Naive thymus-derived CD4-positive, alpha-beta T cell (primary cell): ENCODE measurements at regions not wholly inside any gene's neighbourhood (a gene's known extent, or its start where the extent isn't known, plus 50 kb on each side); places are given as distances from the start of the nearest gene placed in this dataset.
A peak's percentile ranks its signal among the peaks of the same experiment; 100 is the strongest.

ENCODE experiments used
- ATAC-seq: fragments of 150-1000 bp; cut with Tn5 transposase; 2 replicates; pipeline ENCODE4 v1.10.0; 2021; ENCODE audit warnings: mild to moderate bottlenecking, moderate library complexity
- CTCF ChIA-PET: fragments of 350-600 bp; sonication (Branson Sonifier 250); formaldehyde crosslinking; loops from one replicate; lab custom pipeline; 2021; ENCODE audit warnings: antibody characterized with exemption; lab: Charles Lee
- POLR2A ChIA-PET: fragments of 350-600 bp; sonication (Branson Sonifier 250); formaldehyde crosslinking; loops from one replicate; lab custom pipeline; 2021; ENCODE audit warnings: antibody characterized with exemption, inconsistent platforms; lab: Charles Lee
- DNase-seq, 9 donors: peaks; one replicate each; pipeline versions ENCODE4 v3.0.0 to v3.0.0-alpha.2; 2020 to 2022; ENCODE audit warnings: mixed read lengths in 1 of 9
- H3K27ac ChIP-seq: one replicate; pipeline ENCODE4 v1.7.0; 2013; ENCODE audit warnings: mild to moderate bottlenecking, low read depth, low read length, moderate library complexity
- H3K27me3 ChIP-seq, 2 donors: one replicate each; pipeline ENCODE4 v1.7.0; 2013; ENCODE audit warnings: low read length in 2 of 2, mild to moderate bottlenecking in 2 of 2, moderate library complexity in 2 of 2; ENCODE audit not compliant: control insufficient read depth in 2 of 2, insufficient read depth in 2 of 2
- H3K36me3 ChIP-seq, 3 experiments: 1 replicate in 2 of 3; 2 replicates in 1 of 3; pipeline ENCODE4 v1.7.0; 2013; ENCODE audit warnings: low read length in 3 of 3, mild to moderate bottlenecking in 3 of 3, moderate library complexity in 1 of 3; ENCODE audit not compliant: insufficient read depth in 3 of 3, control insufficient read depth in 2 of 3
- H3K4me1 ChIP-seq, 2 donors: one replicate each; pipeline ENCODE4 v1.7.0; 2013; ENCODE audit warnings: low read length in 2 of 2, mild to moderate bottlenecking in 2 of 2, moderate library complexity in 1 of 2; ENCODE audit not compliant: control insufficient read depth in 2 of 2, insufficient read depth in 2 of 2
- H3K4me3 ChIP-seq: 2 replicates; pipeline ENCODE4 v1.7.0; 2013; ENCODE audit warnings: mild to moderate bottlenecking, low read length
- H3K9me3 ChIP-seq, 3 experiments: 1 replicate in 2 of 3; 2 replicates in 1 of 3; pipeline ENCODE4 v1.7.0; 2013; ENCODE audit warnings: low read length in 3 of 3; ENCODE audit not compliant: control insufficient read depth in 2 of 3
- H3K27ac Mint-ChIP-seq, 9 donors: one replicate each; pipeline ENCODE4 v1.8.0; 2020 to 2022; ENCODE audit warnings: mixed read lengths in 9 of 9, mild to moderate bottlenecking in 8 of 9, moderate library complexity in 5 of 9, inconsistent platforms in 2 of 9
- H3K27me3 Mint-ChIP-seq, 5 donors: one replicate each; pipeline ENCODE4 v1.8.0; 2021 to 2022; ENCODE audit warnings: mixed read lengths in 5 of 5, mild to moderate bottlenecking in 1 of 5
- H3K36me3 Mint-ChIP-seq, 5 donors: one replicate each; pipeline ENCODE4 v1.8.0; 2020 to 2022; ENCODE audit warnings: mixed read lengths in 5 of 5, mild to moderate bottlenecking in 3 of 5, inconsistent platforms in 1 of 5
- H3K4me1 Mint-ChIP-seq, 7 donors: one replicate each; pipeline ENCODE4 v1.8.0; 2020 to 2022; ENCODE audit warnings: mixed read lengths in 7 of 7, mild to moderate bottlenecking in 3 of 7, inconsistent platforms in 1 of 7
- H3K4me3 Mint-ChIP-seq, 10 donors: one replicate each; pipeline ENCODE4 v1.8.0; 2020 to 2022; ENCODE audit warnings: mild to moderate bottlenecking in 10 of 10, mixed read lengths in 10 of 10, moderate library complexity in 6 of 10, inconsistent platforms in 2 of 10
- H3K9me3 Mint-ChIP-seq, 11 donors: one replicate each; pipeline ENCODE4 v1.8.0; 2020 to 2022; ENCODE audit warnings: mixed read lengths in 11 of 11, mild to moderate bottlenecking in 4 of 11, inconsistent platforms in 1 of 11, moderate library complexity in 1 of 11
- intact Hi-C, 2 donors: fragments of 100-400 bp; cut with micrococcal nuclease; formaldehyde crosslinking; loops; one replicate each; pipeline ENCODE4 v1.15.1; 2023

- intact Hi-C loops: no loop called here
- Mint-ChIP-seq H3K4me1 (peaks cover 0 to 2% (median 0%) of the 10 kb centered on the region in 7 donors), H3K9me3 (no peaks in the 10 kb centered on the region), H3K27me3 (peaks cover 0 to 26% (median 18%) of the 10 kb centered on the region in 5 donors), H3K27ac (no peak overlapping the region), H3K36me3 (no peaks in the 10 kb centered on the region), H3K4me3 (no peak overlapping the region)
- Histone ChIP-seq H3K27ac (no peak overlapping the region), H3K27me3 (no peaks in the 10 kb centered on the region), H3K4me3 (no peak overlapping the region), H3K4me1 (no peaks in the 10 kb centered on the region), H3K36me3 (no peaks in the 10 kb centered on the region), H3K9me3 (no peaks in the 10 kb centered on the region)
- ChIA-PET CTCF (no interaction called here), POLR2A (no interaction called here)
- ATAC-seq: peak; percentile 8
- no peak for DNase-seq
Measured at GRCh38 chr2:196513796-196514526, 125.6 kb upstream of the CCDC150 start.

GRCh38 chr2:196514641-196515040 lies 124.9 kb upstream of the CCDC150 start:
- Histone ChIP-seq H3K9me3 (no peaks in the 10 kb centered on the region), H3K27me3 (no peaks in the 10 kb centered on the region), H3K27ac (no peak overlapping the region), H3K4me3 (no peak overlapping the region), H3K36me3 (no peaks in the 10 kb centered on the region), H3K4me1 (no peaks in the 10 kb centered on the region)
- CTCF ChIA-PET: no interaction called here
- Mint-ChIP-seq H3K4me3 (no peak overlapping the region), H3K27ac (no peak overlapping the region), H3K4me1 (peaks cover 0 to 2% (median 0%) of the 10 kb centered on the region in 7 donors), H3K9me3 (no peaks in the 10 kb centered on the region), H3K27me3 (peaks cover 0 to 26% (median 18%) of the 10 kb centered on the region in 5 donors), H3K36me3 (no peaks in the 10 kb centered on the region)
- POLR2A ChIA-PET: no interaction called here
- intact Hi-C loops: no loop called here
- DNase-seq: no peak
- ATAC-seq: no peak

GRCh38 chr2:196515051-196515450 lies 124.5 kb upstream of the CCDC150 start:
- no peak overlapping the region for H3K4me3 Mint-ChIP-seq
- H3K9me3 Mint-ChIP-seq: no peaks in the 10 kb centered on the region
- H3K27ac ChIP-seq: no peak overlapping the region
- intact Hi-C loops: no loop called here
- H3K4me1 ChIP-seq: no peaks in the 10 kb centered on the region
- no peaks in the 10 kb centered on the region for H3K36me3 ChIP-seq
- ChIA-PET CTCF (no interaction called here), POLR2A (no interaction called here)
- DNase-seq (no peak), ATAC-seq (no peak)
- no peaks in the 10 kb centered on the region for H3K36me3 Mint-ChIP-seq
- no peaks in the 10 kb centered on the region for H3K9me3 ChIP-seq
- no peaks in the 10 kb centered on the region for H3K27me3 ChIP-seq
- H3K27ac Mint-ChIP-seq: no peak overlapping the region
- H3K27me3 Mint-ChIP-seq: peaks cover 0 to 26% (median 15%) of the 10 kb centered on the region in 5 donors
- no peaks in the 10 kb centered on the region for H3K4me1 Mint-ChIP-seq
- H3K4me3 ChIP-seq: no peak overlapping the region

GRCh38 chr2:196515608-196516007 lies 123.9 kb upstream of the CCDC150 start:
- peaks cover 0 to 26% (median 15%) of the 10 kb centered on the region in 5 donors for H3K27me3 Mint-ChIP-seq
- Histone ChIP-seq H3K27me3 (no peaks in the 10 kb centered on the region), H3K9me3 (no peaks in the 10 kb centered on the region), H3K4me1 (no peaks in the 10 kb centered on the region), H3K36me3 (no peaks in the 10 kb centered on the region), H3K4me3 (no peak overlapping the region), H3K27ac (no peak overlapping the region)
- H3K9me3 Mint-ChIP-seq: peaks cover 0 to 2% (median 0%) of the 10 kb centered on the region in 11 donors
- CTCF ChIA-PET: no interaction called here
- no peaks in the 10 kb centered on the region for H3K4me1 Mint-ChIP-seq
- no peaks in the 10 kb centered on the region for H3K36me3 Mint-ChIP-seq
- H3K4me3 Mint-ChIP-seq: no peak overlapping the region
- no peak overlapping the region for H3K27ac Mint-ChIP-seq
- DNase-seq (no peak), ATAC-seq (no peak)
- POLR2A ChIA-PET: no interaction called here
- intact Hi-C loops: no loop called here

GRCh38 chr2:196516564-196516963 lies 123.0 kb upstream of the CCDC150 start:
- no peaks in the 10 kb centered on the region for H3K4me1 ChIP-seq
- H3K4me1 Mint-ChIP-seq: no peaks in the 10 kb centered on the region
- H3K27me3 ChIP-seq: no peaks in the 10 kb centered on the region
- peaks cover 0 to 2% (median 0%) of the 10 kb centered on the region in 11 donors for H3K9me3 Mint-ChIP-seq
- ChIA-PET CTCF (no interaction called here), POLR2A (no interaction called here)
- no peak overlapping the region for H3K27ac ChIP-seq
- no peak overlapping the region for H3K4me3 Mint-ChIP-seq
- intact Hi-C loops: no loop called here
- H3K27ac Mint-ChIP-seq: no peak overlapping the region
- ATAC-seq (no peak), DNase-seq (no peak)
- H3K36me3 Mint-ChIP-seq: no peaks in the 10 kb centered on the region
- no peaks in the 10 kb centered on the region for H3K36me3 ChIP-seq
- no peaks in the 10 kb centered on the region for H3K9me3 ChIP-seq
- peaks cover 0 to 24% (median 16%) of the 10 kb centered on the region in 5 donors for H3K27me3 Mint-ChIP-seq
- no peak overlapping the region for H3K4me3 ChIP-seq

- CTCF ChIA-PET: no interaction called here
- ATAC-seq (no peak), DNase-seq (no peak)
- H3K4me3 Mint-ChIP-seq: no peak overlapping the region
- H3K4me1 Mint-ChIP-seq: no peaks in the 10 kb centered on the region
- Histone ChIP-seq H3K27ac (no peak overlapping the region), H3K36me3 (no peaks in the 10 kb centered on the region), H3K27me3 (no peaks in the 10 kb centered on the region), H3K9me3 (no peaks in the 10 kb centered on the region), H3K4me1 (no peaks in the 10 kb centered on the region), H3K4me3 (no peak overlapping the region)
- peaks cover 0 to 15% (median 12%) of the 10 kb centered on the region in 5 donors for H3K27me3 Mint-ChIP-seq
- peaks cover 0 to 2% (median 0%) of the 10 kb centered on the region in 11 donors for H3K9me3 Mint-ChIP-seq
- no peak overlapping the region for H3K27ac Mint-ChIP-seq
- intact Hi-C loops: no loop called here
- POLR2A ChIA-PET: no interaction called here
- no peaks in the 10 kb centered on the region for H3K36me3 Mint-ChIP-seq
Measured at GRCh38 chr2:196520605-196521004, 118.9 kb upstream of the CCDC150 start.
